ENCODE measurements at regions not wholly inside any gene's neighbourhood (a gene's known extent, or its start where the extent isn't known, plus 50 kb on each side); places are given as distances from the start of the nearest gene placed in this dataset.

DNA sequence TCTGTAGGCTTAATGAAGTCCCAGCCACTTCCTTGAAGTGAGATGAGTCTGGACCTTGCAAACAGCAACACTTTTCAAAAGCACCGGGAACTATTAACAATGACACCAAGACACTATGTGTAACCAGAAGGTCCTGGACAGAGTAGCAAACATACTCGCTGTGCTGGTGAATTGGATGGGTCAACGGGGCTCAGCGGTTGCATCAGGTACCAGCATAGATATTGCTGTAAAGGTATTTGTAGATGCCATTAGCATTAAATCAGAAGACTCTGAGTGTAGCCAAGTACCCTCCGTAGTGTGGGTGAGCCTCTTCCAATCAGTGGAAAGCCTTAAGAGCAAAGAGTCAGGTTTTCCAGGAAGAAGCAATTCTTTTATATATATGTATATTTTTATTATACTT is 140.5 kb downstream of the IRX2 start:
- Histone ChIP-seq H3K27ac (ENCODE audit: low read depth, low read length, severe bottlenecking) (no peak overlapping the region), H3K9me3 (ENCODE audit: control insufficient read depth, low read length) (no peaks in the 10 kb centered on the region), H3K4me1 (ENCODE audit: control insufficient read depth, insufficient read depth, low read length, poor library complexity, severe bottlenecking) (peaks cover 6% of the 10 kb centered on the region), H3K4me3 (ENCODE audit: extremely low read depth, insufficient read depth, low read length, poor library complexity, severe bottlenecking) (no peak overlapping the region), H3K36me3 (ENCODE audit: control insufficient read depth, insufficient read depth, low read length) (no peaks in the 10 kb centered on the region)
- 90 to 94% methylated on average over 3 to 4 of the region's 5 CpGs for WGBS, 2 experiments (ENCODE audit: insufficient coverage in 2 of 2)

DNA sequence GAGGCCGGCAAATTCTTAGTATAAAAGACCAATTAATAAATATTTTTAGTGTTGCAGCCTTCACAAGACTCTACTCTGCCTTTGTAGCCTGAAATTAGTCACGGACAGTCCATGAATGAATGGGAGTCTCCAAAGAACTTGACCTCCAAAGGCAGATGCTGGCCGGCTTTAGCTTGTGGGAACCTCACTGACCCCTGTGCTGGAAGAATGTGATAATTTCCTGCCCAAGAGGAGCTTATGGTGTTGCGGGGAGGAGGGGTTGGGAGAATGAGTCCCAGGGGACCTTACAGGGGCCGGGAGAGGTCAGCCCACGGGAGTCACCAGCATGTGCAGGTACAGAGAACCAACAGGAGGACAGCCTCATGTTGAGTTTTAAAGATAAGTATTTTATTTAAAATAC is 143.1 kb downstream of the IRX2 start:
- Histone ChIP-seq H3K27ac (ENCODE audit: low read depth, low read length, severe bottlenecking) (no peak overlapping the region), H3K4me3 (ENCODE audit: extremely low read depth, insufficient read depth, low read length, poor library complexity, severe bottlenecking) (no peak overlapping the region), H3K36me3 (ENCODE audit: control insufficient read depth, insufficient read depth, low read length) (no peaks in the 10 kb centered on the region), H3K4me1 (ENCODE audit: control insufficient read depth, insufficient read depth, low read length, poor library complexity, severe bottlenecking) (peaks cover 6% of the 10 kb centered on the region), H3K9me3 (ENCODE audit: control insufficient read depth, low read length) (no peaks in the 10 kb centered on the region)
- 93 to 98% methylated on average over 4 to 5 of the region's 6 CpGs for WGBS, 2 experiments (ENCODE audit: insufficient coverage in 2 of 2)

DNA sequence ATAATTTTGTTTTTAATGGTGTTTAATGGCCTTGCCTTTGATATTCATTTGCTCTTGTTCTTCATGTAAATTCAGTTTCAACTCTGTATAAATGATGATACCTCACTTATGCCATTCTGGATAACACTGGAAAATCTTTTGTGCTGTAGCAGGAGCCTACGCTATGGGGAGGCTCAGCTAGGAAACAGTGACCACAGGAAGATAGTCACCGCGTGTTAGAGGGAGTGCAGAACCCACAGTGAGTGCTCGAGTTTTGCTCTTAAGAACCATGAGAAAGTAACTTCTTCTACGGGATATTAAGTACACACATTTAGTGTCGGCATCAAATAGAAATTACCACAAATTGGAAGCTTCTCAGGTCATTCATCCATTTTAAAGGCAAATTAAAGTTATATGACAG is 143.9 kb downstream of the IRX2 start:
- Histone ChIP-seq H3K4me1 (ENCODE audit: control insufficient read depth, insufficient read depth, low read length, poor library complexity, severe bottlenecking) (peaks cover 6% of the 10 kb centered on the region), H3K4me3 (ENCODE audit: extremely low read depth, insufficient read depth, low read length, poor library complexity, severe bottlenecking) (no peak overlapping the region), H3K27ac (ENCODE audit: low read depth, low read length, severe bottlenecking) (no peak overlapping the region), H3K9me3 (ENCODE audit: control insufficient read depth, low read length) (no peaks in the 10 kb centered on the region), H3K36me3 (ENCODE audit: control insufficient read depth, insufficient read depth, low read length) (no peaks in the 10 kb centered on the region)
- 76 to 86% methylated on average over 4 of the region's 6 CpGs for WGBS, 2 experiments (ENCODE audit: insufficient coverage in 2 of 2)

DNA sequence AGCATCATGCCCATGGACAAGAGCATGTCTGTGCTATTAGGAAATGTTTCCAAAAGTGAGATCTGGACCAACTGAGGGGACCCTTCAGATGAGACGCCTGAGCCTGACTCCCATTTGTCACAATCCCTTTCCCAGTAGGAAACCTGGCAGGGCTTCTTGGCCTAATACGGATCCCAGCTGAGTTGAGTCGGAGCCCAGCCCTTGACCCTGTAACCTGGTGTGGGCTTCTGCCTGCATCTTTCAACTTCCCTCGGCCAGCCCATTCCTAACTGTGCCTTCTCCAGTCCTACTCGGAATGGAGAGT is 148.3 kb downstream of the IRX2 start:
- 86 to 94% methylated on average over 5 of the region's 5 CpGs for WGBS, 2 experiments (ENCODE audit: insufficient coverage in 2 of 2)
- H3K4me1 ChIP-seq (ENCODE audit: control insufficient read depth, insufficient read depth, low read length, poor library complexity, severe bottlenecking), result peaks cover 6% of the 10 kb centered on the region

GRCh38 chr5:2602451-2603271 is 148.8 kb downstream of the IRX2 start:
- no peaks in the 10 kb centered on the region for H3K9me3 ChIP-seq (ENCODE audit: control insufficient read depth, low read length)
- WGBS, 2 experiments (ENCODE audit: insufficient coverage in 2 of 2), result 60 to 83% methylated on average over 3 to 4 of the region's 7 CpGs
- H3K27ac ChIP-seq (ENCODE audit: low read depth, low read length, severe bottlenecking), result no peak overlapping the region
- H3K4me3 ChIP-seq (ENCODE audit: extremely low read depth, insufficient read depth, low read length, poor library complexity, severe bottlenecking), result no peak overlapping the region
- no peaks in the 10 kb centered on the region for H3K36me3 ChIP-seq (ENCODE audit: control insufficient read depth, insufficient read depth, low read length)
- H3K4me1 ChIP-seq (ENCODE audit: control insufficient read depth, insufficient read depth, low read length, poor library complexity, severe bottlenecking), result peaks cover 6% of the 10 kb centered on the region

More for the DNA sequence above, 148.3 kb downstream of the IRX2 start:
- Histone ChIP-seq H3K9me3 (ENCODE audit: control insufficient read depth, low read length) (no peaks in the 10 kb centered on the region), H3K27ac (ENCODE audit: low read depth, low read length, severe bottlenecking) (no peak overlapping the region), H3K4me3 (ENCODE audit: extremely low read depth, insufficient read depth, low read length, poor library complexity, severe bottlenecking) (no peak overlapping the region), H3K36me3 (ENCODE audit: control insufficient read depth, insufficient read depth, low read length) (no peaks in the 10 kb centered on the region)

DNA sequence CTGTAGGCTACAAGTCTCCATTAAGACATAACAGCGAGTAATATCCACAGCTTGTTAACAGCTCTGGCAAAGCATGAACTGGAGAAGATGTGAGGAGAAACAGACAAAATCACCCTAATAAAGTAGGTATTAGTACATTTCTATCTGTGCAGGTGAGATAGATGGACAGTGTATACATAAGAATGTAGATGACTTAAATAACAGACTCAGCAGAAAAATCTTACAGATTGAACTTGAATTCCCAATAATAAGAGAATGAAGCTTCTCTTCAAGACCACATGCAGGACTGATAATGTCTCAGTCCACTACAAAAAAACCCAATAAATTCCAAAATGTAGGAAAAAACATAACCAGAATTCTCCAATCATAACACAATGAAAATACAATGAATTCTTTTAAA is 153.0 kb downstream of the IRX2 start:
- Histone ChIP-seq H3K27ac (ENCODE audit: low read depth, low read length, severe bottlenecking) (no peak overlapping the region), H3K4me1 (ENCODE audit: control insufficient read depth, insufficient read depth, low read length, poor library complexity, severe bottlenecking) (no peaks in the 10 kb centered on the region), H3K9me3 (ENCODE audit: control insufficient read depth, low read length) (no peaks in the 10 kb centered on the region), H3K36me3 (ENCODE audit: control insufficient read depth, insufficient read depth, low read length) (no peaks in the 10 kb centered on the region), H3K4me3 (ENCODE audit: extremely low read depth, insufficient read depth, low read length, poor library complexity, severe bottlenecking) (no peak overlapping the region)
- no CpG with 5 or more reads among the region's 1 CpG for WGBS, 2 experiments (ENCODE audit: insufficient coverage in 2 of 2)

DNA sequence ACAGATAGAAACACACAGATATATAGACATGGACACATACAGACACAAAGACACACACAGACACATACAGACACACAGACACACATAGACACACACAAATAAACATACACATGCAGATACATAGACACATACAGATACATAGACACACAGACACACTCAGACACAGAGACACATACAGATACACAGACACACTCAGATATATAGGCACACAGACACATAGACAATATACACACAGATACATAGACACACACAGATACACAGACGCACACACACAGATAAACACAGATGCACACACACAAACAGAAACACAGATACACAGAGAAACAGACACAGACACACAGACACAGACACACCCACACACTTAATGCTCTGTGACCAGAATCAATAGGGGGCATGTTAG is 156.8 kb downstream of the IRX2 start:
- no peaks in the 10 kb centered on the region for H3K36me3 ChIP-seq (ENCODE audit: control insufficient read depth, insufficient read depth, low read length)
- WGBS, 2 experiments (ENCODE audit: insufficient coverage in 2 of 2), result no CpG with 5 or more reads among the region's 1 CpG
- H3K4me3 ChIP-seq (ENCODE audit: extremely low read depth, insufficient read depth, low read length, poor library complexity, severe bottlenecking), result no peak overlapping the region
- no peaks in the 10 kb centered on the region for H3K9me3 ChIP-seq (ENCODE audit: control insufficient read depth, low read length)
- H3K4me1 ChIP-seq (ENCODE audit: control insufficient read depth, insufficient read depth, low read length, poor library complexity, severe bottlenecking), result no peaks in the 10 kb centered on the region
- H3K27ac ChIP-seq (ENCODE audit: low read depth, low read length, severe bottlenecking), result no peak overlapping the region

GRCh38 chr5:2592766-2593165 is 158.7 kb downstream of the IRX2 start:
- H3K36me3 ChIP-seq (ENCODE audit: control insufficient read depth, insufficient read depth, low read length), result no peaks in the 10 kb centered on the region
- 100% methylated on average over 1 to 4 of the region's 10 CpGs for WGBS, 2 experiments (ENCODE audit: insufficient coverage in 2 of 2)

GRCh38 chr5:2591777-2592453 is 159.6 kb downstream of the IRX2 start:
- no peaks in the 10 kb centered on the region for H3K36me3 ChIP-seq (ENCODE audit: control insufficient read depth, insufficient read depth, low read length)
- H3K4me1 ChIP-seq (ENCODE audit: control insufficient read depth, insufficient read depth, low read length, poor library complexity, severe bottlenecking), result no peaks in the 10 kb centered on the region
- no peaks in the 10 kb centered on the region for H3K9me3 ChIP-seq (ENCODE audit: control insufficient read depth, low read length)
- H3K4me3 ChIP-seq (ENCODE audit: extremely low read depth, insufficient read depth, low read length, poor library complexity, severe bottlenecking), result no peak overlapping the region
- no peak overlapping the region for H3K27ac ChIP-seq (ENCODE audit: low read depth, low read length, severe bottlenecking)
- WGBS, 2 experiments (ENCODE audit: insufficient coverage in 2 of 2), result 86% methylated on average over 13 to 17 of the region's 19 CpGs

More at GRCh38 chr5:2592766-2593165, 158.7 kb downstream of the IRX2 start:
- Histone ChIP-seq H3K4me1 (ENCODE audit: control insufficient read depth, insufficient read depth, low read length, poor library complexity, severe bottlenecking) (no peaks in the 10 kb centered on the region), H3K9me3 (ENCODE audit: control insufficient read depth, low read length) (no peaks in the 10 kb centered on the region), H3K4me3 (ENCODE audit: extremely low read depth, insufficient read depth, low read length, poor library complexity, severe bottlenecking) (no peak overlapping the region), H3K27ac (ENCODE audit: low read depth, low read length, severe bottlenecking) (no peak overlapping the region)

DNA sequence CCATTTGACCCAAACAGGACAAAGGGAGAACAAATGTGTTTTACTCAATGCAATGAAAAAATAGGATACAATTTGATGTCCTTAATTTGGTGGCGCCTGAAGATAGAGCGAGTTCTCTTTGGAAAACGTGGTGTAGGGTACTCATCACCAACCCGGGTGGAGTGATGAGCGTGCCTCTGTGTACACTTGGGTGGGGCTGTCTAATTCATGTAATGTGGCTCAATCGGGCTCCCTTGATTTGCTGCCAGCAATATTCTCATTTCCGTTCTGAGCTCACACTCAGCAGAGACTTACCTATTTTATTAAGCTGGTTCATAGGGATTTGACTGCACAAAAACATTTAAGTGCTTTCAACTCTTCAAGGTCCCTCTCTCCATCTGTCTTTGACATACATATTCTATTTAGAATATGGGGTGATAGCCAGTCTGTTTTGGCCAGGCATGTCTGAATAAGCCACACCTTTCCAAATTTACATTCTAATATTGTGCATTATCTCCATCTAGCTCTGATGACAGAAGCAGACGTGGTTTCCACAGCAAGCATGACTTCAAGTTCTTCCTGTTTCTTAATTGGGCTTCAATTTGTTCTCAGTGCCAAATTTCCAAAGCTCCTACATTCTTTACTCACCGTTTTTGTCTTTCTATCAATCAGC is 162.5 kb downstream of the IRX2 start:
- Histone ChIP-seq H3K36me3 (ENCODE audit: control insufficient read depth, insufficient read depth, low read length) (no peaks in the 10 kb centered on the region), H3K4me3 (ENCODE audit: extremely low read depth, insufficient read depth, low read length, poor library complexity, severe bottlenecking) (no peak overlapping the region), H3K27ac (ENCODE audit: low read depth, low read length, severe bottlenecking) (no peak overlapping the region), H3K4me1 (ENCODE audit: control insufficient read depth, insufficient read depth, low read length, poor library complexity, severe bottlenecking) (no peaks in the 10 kb centered on the region), H3K9me3 (ENCODE audit: control insufficient read depth, low read length) (no peaks in the 10 kb centered on the region)
- 85 to 86% methylated on average over 7 of the region's 9 CpGs for WGBS, 2 experiments (ENCODE audit: insufficient coverage in 2 of 2)
